ENCODE measurements at regions not wholly inside any gene's neighbourhood (a gene's known extent, or its start where the extent isn't known, plus 50 kb on each side); places are given as distances from the start of the nearest gene placed in this dataset.
"Not testable (repeated sequence)": the region's sequence is repeated elsewhere in the genome, so short reads cannot be mapped to it uniquely, and the experiment has no call there.

DNA sequence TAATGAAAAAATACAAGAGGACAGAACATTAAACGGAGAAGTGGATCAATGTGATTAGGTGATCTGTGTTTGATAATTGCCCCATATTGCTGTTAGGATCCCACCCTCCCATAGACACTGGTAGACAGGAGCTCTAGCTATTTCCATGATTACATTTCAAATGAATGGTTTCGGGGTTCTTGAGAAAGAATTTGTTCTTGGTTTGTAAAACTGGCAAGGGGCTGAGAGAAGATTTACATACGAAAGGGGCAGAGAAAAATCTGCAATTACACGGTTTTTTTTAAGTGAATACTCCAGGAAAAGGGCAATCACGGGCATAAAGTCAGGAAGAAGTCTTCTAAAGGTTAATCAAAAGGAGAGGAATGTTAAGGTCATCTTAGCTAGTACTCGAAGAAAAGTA lies 2125.7 kb upstream of the PCDH20 start:
- DNase-seq (ENCODE audit: low spot score), result no peak

DNA sequence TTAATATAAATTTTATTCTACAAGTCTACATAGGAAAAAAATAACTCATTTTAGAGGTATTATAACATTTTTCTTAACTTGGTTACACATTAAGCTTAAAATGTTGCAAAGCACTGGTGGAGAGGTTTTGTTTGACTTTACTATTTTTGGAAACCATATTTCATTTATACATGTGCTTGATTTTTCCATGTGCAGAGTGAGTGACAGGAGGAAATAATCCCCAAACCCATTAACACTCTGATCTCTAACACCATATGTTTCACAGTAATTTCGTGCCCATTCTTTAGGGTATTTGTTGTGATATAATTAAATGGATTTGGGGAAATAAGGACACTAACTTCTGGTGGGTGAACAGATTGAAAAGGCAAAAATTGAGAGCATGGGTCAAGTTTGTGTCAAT lies 2124.4 kb upstream of the PCDH20 start:
- no peak for DNase-seq (ENCODE audit: low spot score)

- DNase-seq (ENCODE audit: low spot score), result no peak
Observed at GRCh38 chr13:63517371-63517770, 2101.7 kb upstream of the PCDH20 start.

- no peak for DNase-seq (ENCODE audit: low spot score)
Observed at GRCh38 chr13:63516124-63516523, 2100.5 kb upstream of the PCDH20 start.

DNA sequence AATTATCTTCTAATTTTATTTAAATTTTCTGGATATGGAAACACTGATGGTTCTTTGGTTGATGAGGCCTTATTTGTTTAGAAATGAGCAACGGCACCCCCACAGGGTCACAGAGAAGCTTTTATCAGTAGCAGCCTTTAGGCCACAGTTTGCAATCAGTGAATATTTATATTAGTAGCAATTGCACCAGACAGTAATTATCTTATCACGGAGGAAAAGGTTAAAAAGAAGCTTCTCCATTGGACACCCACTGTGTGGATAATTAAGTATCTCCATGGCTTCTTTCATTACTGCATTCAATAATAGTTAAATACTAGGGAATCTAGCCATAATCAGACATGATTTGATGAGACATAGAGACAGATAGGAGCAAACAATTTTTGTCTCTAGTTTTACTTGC lies 2099.2 kb upstream of the PCDH20 start:
- DNase-seq (ENCODE audit: low spot score), result no peak

GRCh38 chr13:63512095-63512494 lies 2096.4 kb upstream of the PCDH20 start:
- DNase-seq (ENCODE audit: low spot score), result no peak

GRCh38 chr13:63501702-63502101 lies 2086.1 kb upstream of the PCDH20 start:
- no peak for DNase-seq (ENCODE audit: low spot score)

- no peak for DNase-seq (ENCODE audit: low spot score)
Observed at GRCh38 chr13:63497601-63498000, 2082.0 kb upstream of the PCDH20 start.

DNA sequence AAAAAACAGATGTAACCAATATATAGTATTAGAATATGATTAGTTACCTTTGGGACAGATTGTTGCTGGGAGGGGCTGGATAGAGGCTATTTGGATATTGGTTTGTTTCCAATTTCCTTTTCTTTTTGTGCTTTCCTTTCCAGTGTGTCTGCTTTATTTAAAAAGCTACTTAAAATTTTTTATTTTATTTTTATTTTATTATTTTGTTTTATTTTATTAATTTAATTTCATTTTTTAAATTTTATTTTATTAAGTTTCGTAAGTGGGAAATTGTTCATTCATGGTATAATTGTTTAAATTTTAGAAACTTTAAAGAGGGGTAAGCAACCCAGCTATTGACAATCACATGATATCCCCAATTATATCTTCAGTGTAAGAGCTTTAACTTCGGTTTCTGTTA lies 2077.0 kb upstream of the PCDH20 start:
- DNase-seq (ENCODE audit: low spot score), result no peak

DNA sequence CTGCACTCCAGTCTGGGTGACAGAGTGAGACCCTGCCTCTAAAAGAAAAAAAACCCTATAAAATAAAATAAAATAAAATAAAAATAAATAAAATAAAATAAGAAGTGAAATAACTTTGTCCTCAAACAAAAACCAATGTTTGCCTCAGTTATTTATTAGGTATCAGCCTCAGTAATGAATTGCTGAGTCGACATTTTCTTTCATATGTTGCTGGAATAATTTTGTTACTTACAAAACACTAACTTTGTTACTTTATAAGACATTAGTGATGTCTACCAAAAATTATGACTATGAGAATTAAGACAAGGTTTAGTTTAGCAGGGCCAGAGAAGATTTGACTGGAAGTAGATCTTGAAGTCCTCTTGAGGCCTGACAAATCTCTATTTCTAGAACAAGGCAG lies 2074.5 kb upstream of the PCDH20 start:
- no peak for DNase-seq (ENCODE audit: low spot score)

- no peak for DNase-seq (ENCODE audit: low spot score)
Observed at GRCh38 chr13:63481334-63481733, 2065.7 kb upstream of the PCDH20 start.

DNA sequence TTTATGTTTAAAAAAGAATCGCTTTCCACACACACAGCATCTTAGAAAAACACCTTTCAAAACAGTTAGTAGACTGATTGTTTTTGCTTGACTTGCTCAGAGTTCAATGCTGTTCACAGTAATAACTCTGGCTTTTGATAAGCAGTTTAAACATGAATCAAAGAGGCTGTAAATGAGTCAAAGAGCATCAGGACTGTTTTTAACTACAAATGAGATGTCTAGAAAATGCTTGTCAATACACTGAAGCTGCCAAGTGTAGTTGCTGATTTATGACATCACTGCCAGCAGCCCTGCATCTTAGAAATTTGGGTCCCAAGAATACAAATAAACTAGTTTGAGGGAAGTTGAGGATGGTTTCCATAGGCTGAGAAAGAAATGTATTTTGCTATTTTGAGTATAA lies 2057.1 kb upstream of the PCDH20 start:
- DNase-seq (ENCODE audit: low spot score), result no peak

GRCh38 chr13:63463782-63464610 lies 2048.3 kb upstream of the PCDH20 start:
- no peak for DNase-seq (ENCODE audit: low spot score)

DNA sequence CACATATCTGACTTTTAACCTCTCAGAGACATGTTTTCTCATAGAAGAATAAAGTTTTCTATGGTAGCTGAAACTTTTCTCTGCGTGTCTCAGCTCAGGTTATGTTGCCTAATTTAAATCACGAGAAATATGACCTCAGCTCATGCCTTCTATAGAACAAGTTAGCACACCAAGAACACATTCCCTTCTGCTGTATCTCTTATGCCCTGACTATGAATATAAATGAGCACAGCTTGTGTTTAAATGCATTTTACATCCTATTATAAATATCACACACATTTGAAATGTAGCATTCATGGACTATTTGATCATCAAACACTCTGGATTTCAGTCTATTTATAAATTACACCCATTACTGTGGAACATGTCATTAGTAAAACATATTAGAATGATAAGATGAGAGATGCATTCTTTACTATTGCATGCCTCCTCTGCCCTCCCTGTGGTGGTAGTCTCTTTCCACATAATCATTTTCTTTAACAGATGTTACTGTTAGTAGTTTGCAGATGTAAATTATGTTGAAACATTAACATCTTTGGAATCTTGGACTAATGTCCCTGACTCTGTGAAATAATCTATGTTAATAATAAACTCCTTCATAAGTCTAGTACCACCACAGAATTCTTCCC lies 2044.9 kb upstream of the PCDH20 start:
- no peak for DNase-seq (ENCODE audit: low spot score)

DNA sequence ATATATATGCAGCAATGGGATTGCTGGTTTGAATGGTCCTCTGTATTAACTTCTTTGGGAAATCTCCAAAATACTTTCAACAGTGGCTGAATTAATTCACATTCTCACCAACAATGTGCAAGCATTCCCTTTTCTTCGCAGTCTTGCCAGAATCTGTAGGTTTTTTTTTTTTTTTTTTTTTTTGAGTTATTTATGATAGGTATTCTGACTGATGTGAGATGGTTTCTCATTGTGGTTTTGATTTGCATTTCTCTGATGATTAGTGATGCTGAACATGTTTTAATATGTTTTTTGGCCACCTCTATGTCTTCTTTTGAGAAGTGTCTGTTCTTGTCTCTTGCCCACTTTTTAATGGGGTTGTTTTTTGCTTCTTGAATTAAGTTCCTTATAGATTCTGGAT lies 2041.5 kb upstream of the PCDH20 start:
- DNase-seq (ENCODE audit: low spot score), result no peak

DNA sequence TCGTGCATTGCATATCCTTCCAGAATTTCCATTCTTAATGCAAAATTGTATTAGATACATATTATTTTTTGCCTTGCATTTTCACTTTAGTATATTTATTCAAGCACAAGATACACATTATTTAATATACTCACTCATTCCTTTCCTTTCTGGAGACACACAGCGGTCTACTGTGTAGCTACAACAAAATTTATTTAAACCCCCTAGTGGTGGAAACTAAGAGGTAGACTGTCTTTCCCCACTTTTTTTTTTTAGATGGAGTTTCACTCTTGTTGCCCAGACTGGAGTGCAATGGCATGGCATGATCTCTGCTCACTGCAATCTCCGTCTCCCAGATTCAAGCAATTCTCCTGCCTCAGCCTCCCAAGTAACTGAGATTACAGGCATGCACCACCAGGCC lies 2040.3 kb upstream of the PCDH20 start:
- peak; percentile 17 for DNase-seq (ENCODE audit: low spot score)

DNA sequence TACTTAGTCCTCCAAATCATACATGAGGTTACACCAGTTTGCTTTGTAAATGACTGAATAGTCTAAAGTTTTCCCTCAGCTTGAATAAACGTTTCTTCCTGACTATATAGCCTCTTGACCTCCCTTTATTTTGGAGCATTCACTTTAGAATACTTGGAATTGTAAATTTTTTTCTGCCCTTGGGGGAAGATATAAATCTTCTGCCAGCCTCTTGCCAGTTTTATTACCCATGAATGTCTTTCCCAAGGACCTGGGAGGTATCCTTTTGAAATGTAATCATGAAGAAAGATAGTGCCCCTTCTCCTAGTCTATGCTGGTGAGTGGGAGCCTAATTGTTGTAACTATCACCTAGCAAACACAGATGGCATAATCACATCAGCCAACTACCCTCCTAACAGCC lies 2033.9 kb upstream of the PCDH20 start:
- DNase-seq (ENCODE audit: low spot score), result no peak

- no peak for DNase-seq (ENCODE audit: low spot score)
Observed at GRCh38 chr13:63448692-63449091, 2033.0 kb upstream of the PCDH20 start.

DNA sequence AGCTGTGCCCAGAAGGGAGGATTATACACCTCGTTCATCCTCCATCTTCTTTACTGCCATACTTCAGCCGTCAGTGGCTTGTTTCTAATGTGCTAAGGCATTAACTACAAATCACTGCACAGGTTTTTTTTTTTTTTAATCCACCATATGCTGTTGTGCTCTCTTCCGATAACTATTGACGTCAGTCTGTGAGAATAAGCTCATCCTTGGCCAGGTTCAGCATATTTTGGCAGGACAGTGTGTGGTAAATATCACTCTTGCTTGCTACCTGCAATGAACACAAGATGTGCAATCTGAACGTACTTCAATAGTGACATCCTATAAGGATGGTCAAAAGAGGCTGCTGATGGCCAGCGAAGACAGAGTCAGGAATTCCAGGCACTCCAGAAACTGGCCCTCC lies 2030.7 kb upstream of the PCDH20 start:
- no peak for DNase-seq (ENCODE audit: low spot score)

- not testable (repeated sequence) for DNase-seq (ENCODE audit: low spot score)
Observed at GRCh38 chr13:63444225-63444624, 2028.6 kb upstream of the PCDH20 start.

DNA sequence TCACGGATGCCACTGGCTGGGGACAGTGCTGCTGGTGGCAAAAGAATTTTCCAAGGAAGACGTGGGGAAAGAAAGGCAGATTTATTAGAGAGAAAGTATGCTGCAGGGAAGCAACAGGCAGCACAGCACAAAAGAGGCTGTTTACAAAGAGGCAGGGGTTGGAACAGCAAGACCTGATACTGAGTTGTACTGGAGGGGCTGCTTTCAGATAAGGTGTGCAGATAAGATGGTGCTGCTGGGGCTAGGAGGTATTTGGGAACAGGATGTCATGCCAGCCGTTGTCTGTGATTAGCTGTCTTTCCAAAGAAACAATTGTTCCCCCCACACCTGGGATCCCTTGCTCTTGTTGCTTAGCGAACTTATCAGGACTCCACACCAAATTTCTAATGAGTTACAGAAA lies 2023.3 kb upstream of the PCDH20 start:
- DNase-seq (ENCODE audit: low spot score), result no peak

DNA sequence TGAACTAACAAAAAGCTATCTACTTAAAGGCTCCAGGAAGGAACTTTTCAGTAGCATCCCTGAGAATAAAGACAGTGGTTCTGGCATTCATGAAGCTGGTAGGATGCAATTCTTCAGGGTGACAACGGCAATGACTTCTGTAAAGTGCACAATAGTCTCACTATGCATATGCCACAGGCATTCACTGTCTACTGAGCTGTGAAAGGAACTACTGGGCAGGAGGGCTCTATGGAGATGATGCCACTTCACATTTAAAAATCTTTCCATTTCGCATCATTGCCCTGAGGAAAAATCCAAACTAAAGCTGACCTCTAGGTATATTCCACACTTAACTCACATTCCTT lies 2020.6 kb upstream of the PCDH20 start:
- no peak for DNase-seq (ENCODE audit: low spot score)

DNA sequence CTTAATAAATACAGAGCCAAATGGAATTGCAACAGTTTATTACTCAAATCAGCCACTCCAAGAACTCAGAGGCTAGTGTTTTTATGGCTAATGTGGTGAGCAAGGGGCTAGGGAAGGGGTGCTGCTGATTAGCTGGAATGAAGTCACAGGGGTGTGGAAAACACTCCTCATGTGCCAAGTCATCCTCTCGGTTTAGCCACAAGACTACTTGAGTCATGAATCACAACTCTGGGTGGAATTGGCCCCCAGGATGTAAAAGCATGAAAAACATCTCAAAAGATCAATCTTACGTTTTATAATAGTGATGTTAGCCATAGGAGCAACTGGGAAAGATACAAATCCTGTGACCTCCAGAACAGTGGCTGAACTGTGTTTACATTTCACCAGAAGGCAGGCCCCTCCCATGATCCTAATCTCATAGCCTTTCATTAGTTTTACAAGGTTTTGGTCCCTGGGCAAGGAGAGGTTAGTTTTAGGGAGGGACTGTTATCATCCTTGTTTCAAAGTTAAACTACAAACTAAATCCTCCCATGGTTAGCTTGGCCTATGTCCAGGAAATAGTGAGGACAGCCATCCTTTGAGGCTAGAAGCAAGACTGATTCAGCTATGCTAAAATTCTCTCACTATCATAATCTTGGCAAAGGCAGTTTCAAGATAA lies 2020.1 kb upstream of the PCDH20 start:
- no peak for DNase-seq (ENCODE audit: low spot score)

Data from SW480 (cell line).